GM18519 (cell line): ENCODE measurements at regions not wholly inside any gene's neighbourhood (a gene's known extent, or its start where the extent isn't known, plus 50 kb on each side); places are given as distances from the start of the nearest gene placed in this dataset.
"Not testable (repeated sequence)": the region's sequence is repeated elsewhere in the genome, so short reads cannot be mapped to it uniquely, and the experiment has no call there.

Source experiments
- ATAC-seq: cut with Tn5 transposase; IDR thresholded peaks from one replicate; pipeline ENCODE4 v1.9.1; 2021; ENCODE audit warnings: mild to moderate bottlenecking, moderate library complexity; ENCODE audit not compliant: unreplicated experiment, low FRiP score

DNA sequence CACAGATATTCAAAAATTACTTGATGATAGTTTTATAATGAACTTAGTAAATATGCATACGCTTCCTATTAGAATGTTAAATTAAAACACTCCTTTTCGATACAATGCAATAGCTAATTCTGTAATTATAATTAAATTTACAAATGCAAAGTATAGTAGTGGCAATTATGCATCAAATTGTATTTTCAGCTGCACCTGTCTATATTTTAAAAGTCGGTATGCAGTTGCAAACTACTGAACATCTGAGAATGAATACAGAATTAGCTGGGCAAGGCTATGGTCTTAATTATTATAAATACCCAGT lies 110.4 kb upstream of the ARHGAP42 start:
- ATAC-seq: no peak

DNA sequence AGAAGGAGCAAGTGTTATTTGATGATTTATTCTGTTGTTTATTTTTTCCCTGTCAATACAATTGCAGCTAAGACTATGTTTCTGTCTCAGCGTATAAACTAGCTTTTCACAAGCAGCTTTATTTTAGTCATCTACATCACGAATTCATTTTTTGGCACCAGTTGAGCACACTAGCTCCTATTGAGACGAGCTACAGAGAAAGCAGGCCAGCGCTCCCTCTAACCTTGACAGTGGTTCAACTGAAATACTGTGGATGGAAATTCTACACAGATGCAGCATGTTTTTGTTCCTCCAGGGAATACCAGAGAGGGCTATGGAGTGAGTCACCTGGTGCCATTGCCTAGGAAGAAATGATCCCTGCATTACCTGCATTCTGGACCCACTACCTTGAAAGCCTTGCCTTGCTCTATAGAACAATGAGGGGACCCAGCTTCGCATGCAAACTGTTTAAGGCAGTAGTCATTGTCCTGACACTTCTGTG lies 108.2 kb upstream of the ARHGAP42 start:
- no peak for ATAC-seq

DNA sequence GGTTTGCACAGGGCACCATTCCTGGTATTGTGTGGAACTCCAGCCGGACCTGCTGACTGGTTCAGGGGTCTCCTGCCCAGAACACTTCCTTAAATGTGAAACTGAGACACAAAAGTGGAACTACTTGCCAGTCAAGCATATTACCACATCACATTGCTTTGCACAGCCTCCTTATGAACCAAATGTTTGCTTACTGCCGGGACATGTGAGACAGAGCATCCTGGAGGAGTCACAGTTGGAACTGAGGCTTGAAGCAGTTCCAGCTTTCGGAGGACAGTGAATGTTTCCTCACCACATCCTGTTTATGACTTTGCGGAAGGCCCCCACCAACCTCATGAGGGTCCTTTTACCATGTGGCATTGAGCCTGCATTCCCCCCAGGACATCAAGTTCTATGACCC lies 105.8 kb upstream of the ARHGAP42 start:
- ATAC-seq: no peak

DNA sequence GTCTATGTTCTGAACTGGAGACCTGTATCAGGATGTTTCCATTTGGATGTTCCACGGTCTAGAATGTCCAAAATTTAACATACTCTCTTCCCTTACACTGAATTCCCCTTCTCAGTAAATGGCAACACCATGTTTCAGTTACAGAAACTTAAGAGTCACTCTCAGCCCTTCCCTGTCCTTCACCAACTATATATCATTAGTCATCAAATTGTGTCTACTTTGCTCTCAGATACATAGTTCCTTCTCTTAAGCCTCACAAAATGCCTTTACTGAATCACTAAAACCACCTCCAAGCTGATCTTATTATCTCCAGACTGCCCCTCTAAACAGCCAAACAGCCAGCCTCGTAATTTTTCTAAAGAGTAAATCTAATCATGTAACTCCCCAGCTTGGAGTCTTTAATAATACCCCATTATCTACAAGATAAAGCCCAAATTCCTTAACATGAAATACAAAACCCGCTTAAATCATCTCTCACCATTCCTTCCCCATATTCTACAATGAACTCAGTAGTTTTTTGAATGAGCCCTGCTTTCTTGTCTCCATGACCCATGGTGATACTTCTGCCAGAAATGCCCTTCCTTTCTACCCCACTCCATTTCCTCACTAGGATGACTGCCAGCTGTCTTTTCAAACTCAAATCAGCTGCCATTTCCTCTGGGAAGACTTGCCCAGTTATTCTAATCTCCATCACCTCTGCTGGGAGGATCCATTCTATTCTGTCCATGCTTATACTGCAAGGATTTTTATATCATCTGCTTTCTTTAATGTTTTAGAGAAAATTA lies 102.7 kb upstream of the ARHGAP42 start:
- no peak for ATAC-seq

DNA sequence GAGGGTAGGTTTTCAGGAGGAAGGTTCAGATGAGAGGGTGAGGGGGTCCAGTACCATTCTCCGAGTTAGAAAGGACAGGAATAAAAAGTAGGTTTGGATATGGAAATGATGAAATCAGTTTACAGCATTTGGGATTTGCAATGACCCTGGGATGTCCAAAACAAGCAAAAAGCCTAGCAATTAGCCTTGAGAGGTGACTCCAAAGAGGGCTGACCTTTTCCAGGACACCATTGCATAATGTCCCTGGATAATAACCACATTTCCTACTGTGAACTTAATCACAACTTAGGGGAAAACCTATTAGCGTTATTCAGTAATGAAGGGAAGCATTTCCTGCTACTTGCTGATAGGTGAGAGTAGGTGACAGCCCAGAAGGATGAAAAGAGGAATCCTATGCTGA lies 101.4 kb upstream of the ARHGAP42 start:
- no peak for ATAC-seq

DNA sequence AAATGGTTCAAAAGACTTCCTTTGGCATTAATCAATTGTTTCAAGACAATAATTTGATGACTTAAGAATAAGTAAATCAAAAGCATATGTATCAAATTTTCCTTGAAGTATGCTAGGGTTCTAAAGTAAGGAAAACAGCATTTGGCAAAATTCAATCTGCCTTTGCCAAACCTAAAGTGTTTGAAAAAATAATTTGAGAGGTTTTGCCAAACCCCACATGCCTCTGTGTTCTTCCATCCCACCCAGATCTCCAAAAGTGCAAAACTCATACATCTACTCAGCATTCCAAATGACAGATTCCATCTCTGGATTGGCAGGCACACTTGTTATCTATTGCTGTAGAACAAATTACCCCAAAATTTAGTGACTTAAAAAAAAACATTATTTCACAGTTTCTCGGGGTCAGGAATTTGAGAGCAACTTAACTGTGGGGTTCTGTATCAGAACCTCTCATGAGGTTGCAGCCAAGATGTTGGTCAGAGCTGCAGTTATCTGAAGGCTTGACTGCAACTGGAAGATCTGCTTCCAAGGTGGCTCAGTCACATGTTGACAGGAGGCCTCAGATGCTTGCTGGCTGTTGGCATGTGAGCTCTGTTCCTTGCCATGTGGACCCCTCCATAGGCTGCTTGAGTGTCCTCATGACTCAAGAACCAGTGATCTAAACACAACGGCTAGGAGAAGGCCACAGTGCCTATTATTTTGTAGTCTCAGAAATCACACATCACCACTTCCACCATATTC lies 100.6 kb upstream of the ARHGAP42 start:
- ATAC-seq: no peak

DNA sequence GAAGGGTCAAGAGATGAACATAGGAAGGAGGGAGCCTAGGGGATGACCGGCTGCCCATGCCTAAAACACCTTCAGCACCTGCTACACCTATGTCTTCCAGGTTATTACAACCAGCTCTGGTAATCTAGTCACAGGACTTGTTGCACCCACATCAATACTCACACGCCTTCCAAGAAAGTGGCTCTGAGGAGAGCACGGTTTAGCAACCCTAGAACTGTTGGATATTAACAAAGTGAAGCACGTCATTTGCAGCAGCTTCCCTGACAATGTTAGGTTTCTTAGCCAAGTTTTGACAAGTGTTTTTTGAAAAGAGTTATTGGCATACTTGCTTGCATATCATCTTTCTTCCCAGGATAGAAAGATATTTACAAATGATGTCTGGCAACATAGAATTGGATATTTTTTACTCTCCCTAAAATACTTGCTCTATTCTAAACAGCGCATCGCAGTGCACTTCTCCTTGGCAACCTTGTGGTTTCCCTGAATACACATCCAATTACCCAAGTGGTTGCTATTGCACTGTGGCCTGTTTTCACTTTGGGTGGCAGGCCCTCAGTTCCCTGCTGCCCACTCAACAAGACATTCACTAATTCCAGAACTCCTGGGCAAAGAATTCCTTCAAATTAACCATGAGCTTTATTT lies 94.3 kb upstream of the ARHGAP42 start:
- ATAC-seq: no peak

DNA sequence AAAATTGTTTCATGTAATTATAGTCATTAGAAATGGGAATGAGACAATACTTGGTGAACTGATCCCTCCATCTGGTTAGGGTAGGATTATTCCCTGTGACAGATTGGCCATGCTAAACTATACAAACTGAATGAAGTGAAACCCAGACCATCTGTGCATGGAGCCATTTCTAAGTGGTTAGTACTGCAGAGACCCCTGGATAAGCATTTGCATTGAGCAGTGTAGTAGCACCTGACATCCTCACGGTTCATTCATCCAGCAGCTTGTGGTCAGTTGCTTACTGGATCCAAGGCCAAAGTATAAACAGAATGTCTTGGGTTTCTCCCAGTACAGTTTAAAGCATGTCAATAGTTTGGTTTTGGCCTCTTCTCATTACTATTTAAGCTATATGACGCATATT lies 93.8 kb upstream of the ARHGAP42 start:
- ATAC-seq: no peak

DNA sequence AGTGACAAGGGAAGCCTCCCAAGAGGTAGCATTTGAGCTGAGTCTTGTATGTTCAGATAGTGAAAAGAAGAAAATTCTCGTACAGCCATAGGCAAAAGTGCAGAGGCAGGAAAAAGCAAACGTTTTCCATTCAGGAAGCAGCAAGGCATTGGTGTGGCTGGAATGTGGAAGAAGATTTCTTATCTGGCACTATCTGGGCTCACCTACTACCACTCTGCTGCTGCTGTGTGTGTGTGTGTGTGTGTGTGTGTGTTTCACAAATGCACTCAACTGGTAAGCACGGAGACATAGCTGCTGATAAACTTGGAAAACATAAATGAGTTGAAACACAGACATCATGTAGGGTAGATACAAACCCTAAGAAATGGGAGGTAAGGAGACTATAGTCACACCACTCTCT lies 92.8 kb upstream of the ARHGAP42 start:
- no peak for ATAC-seq

DNA sequence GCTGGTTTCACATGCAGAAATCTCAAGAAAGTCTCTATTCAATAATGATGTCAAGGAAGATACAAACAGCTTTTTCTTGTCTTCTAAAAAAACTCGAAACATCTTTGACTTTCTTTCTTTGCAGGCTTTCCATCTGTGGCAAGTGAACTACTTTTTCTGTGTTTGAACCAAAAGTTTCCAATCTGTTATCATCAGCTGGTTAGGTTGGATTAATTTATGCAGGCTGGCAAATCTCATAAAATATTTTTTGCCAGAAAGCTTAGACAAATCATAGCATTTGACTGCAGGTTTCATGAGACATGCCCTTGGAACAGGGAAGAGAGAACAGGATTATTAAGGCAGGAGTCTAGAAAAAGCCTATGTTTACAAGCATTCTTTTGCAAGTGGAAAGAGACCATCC lies 86.1 kb upstream of the ARHGAP42 start:
- ATAC-seq: no peak

DNA sequence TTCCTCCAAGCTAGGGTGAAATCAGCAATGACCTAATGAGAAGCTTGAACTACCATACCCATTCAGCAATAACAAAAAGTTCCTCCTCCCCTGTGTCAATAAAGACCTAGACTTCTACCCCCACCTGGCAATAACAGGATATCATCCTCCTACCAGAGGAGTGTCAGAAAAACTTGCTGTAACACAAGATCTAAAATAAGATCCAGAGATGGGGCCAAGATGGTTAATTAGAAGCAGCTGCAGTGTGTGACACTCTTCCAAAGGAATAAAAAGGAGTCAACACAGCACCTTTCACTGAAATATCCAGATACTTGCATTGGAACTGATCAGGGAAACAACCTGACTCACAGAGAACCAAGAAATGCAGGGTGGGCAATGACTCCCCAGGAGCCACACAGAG lies 84.4 kb upstream of the ARHGAP42 start:
- no peak for ATAC-seq

DNA sequence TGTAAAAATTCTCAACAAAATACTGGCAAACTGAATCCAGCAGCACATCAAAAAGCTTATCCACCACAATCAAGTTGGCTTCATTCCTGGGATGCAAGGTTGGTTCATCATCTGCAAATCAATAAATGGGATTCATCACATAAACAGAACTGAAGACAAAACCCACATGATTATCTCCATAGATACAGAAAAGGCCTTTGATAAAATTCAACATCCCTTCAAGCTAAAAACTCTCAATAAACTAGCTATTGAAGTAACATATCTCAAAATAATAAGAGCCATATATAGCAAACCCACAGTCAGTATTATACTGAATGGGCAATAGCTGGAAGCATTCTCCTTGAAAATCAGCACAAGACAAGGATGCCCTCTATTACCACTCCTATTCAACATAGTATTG lies 79.3 kb upstream of the ARHGAP42 start:
- not testable (repeated sequence) for ATAC-seq

DNA sequence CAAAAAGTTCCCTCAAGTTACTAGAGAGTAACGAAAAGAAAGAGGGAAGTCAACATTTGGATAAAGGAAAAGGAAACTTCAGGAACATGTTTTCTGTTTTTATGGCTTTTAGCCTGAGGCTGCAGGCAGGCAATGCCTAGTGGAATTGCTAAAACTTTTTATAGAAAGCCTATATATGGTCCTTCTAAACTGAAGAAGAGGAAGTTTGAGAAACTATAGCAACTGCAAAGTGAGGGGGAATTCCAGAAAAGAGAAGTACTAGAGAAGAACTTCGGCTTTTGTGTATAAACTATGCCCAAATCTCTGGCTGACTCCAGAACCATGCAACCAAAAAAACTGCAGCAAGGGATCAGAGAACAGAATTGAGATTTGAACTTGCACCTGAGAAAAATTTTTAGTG lies 74.3 kb upstream of the ARHGAP42 start:
- ATAC-seq: peak; percentile 96

DNA sequence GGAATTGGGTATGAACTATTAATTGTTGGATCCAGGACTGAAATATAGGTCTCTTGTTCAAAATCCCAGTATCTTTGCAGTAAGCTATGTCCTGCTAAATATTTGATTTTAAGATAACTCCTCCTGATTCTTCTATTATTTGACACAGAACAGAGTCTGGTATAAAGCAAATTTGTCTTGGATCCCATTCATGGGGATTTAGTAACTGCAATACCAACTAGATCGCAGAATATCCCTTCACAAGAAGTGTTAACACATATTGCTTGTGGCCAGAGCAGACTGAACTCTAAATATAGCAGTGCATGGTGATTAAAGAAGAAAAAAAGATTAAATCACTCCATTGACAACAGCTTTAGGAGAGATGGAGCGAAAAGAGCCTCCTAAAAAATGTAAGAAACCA lies 68.2 kb upstream of the ARHGAP42 start:
- ATAC-seq: no peak

DNA sequence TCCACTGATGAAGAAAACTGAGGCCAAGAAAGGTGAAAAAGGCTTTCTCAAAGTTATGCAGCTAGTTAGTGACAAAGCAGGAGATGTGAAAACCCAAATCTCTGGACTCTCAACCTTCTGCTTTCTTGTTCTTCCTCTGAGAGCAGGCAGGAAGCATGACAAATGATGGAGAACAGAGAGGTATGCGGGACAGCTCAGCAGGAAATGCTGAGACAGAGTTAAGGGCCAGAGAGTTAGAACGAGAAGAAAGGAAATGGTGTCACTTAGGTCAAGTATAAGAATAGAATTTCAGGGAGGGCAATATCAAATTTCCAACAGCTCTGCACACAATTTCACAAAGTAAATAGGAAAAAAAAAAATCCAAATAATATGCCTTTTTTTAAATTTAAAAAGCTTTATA lies 67.6 kb upstream of the ARHGAP42 start:
- ATAC-seq: no peak

DNA sequence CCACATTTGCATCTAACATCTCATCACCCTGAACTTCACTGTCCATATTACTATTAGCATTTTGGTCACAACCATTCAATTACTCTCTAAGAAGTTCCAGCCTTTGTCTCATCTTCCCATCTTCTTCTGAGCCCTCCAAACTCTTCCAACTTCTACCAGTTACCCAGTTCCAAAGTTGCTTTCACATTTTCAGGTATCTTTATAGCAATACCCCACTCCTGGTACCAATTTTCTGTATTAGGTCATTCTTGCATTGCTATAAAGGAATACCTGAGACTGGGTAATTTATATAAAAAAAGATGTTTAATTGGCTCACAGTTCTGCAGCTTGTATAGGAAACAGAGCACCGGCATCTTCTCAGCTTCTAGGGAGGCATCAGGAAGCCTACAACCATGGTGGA lies 64.7 kb upstream of the ARHGAP42 start:
- ATAC-seq: no peak

DNA sequence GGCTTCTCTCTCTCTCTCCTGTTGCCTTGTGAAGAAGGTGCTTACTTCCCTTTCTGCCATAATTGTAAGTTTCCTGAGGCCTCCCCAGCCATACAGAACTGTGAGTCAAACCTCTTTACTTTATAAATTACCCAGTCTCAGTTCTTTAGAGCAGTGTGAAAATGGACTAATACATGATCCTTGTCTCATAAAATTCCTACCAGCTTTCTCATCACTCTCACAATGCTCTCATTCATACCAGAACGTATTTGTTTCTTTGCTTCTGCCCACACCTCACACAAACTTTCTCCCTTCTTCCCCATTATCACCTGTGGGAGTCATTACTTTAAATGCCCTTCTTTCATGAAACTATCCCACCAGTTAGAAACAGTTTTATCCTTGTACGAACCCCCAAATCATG lies 62.7 kb upstream of the ARHGAP42 start:
- ATAC-seq: no peak

DNA sequence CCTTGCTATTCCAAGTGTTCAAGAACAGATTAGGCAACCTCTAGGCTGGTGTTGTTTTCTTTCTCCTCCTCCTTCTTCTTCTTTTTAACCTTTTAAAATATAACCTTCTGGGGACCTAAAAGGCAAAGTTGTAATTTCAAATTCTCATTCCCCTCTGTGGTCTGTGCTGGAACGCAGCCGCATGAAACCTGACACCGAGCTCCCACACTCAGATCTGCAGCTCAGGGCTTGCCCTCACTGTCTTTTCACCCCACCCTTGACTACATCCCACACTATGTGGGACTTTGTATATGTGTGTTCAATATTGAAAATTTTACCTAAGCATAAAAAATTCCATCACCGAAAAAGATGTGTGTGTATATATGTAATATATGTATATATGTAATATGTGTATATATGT lies 62.0 kb upstream of the ARHGAP42 start:
- no peak for ATAC-seq

DNA sequence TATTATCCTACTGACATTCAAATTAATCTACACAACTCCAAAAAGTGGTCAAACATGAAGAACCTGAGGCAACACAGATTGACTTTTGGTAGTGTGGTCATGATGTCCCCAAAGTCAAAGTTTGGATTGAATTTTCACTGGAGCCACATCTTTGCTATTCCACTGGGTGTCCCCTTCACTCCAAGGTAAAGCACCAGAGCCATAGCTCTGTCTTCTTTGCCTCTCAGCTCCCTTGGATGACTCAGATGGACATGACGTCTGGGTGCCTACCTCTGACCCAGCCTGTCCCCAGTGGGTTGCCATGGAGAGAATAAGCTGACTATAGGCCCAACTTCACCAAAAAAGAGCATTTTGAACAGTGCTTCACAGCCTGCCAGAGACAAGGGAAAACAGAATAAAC lies 57.4 kb upstream of the ARHGAP42 start:
- no peak for ATAC-seq

DNA sequence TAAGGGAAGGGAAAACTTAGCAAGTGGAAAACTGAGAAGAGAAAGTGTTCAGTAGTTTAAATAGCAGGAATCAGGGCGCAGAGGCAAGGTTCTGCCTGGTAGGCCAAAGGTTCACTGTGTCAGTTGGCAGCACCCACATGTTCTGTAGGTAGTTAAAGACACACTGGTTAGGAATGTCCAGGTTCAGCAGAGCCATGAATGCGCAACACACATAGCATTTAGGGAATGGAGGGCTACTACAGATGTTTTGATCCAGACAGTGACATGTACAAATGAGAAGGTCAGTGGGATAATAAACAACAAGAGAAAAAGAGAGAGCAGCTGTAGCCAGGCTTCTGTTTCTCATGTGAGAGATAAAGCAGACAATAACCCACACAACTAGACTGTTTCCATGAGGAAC lies 56.2 kb upstream of the ARHGAP42 start:
- ATAC-seq: no peak

DNA sequence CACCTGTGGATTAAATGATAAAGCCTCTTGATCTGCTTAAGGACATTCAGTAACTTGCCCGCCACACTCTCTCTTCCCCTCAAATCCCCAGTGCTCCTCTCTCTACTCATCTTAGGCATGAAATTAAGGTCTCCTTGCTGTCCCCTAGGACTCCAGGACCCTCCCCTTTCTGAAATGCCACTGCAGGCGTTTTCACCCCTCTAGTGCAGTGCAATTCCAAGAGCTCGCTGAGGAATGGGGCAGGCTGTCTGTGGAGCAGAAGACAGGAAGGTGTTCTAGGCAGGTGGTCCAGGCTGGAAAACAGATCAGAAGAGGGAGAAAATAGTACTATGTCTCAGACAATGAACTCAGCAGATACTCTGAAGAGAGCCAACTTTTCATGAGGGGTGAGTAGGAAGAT lies 55.8 kb upstream of the ARHGAP42 start:
- ATAC-seq: no peak

DNA sequence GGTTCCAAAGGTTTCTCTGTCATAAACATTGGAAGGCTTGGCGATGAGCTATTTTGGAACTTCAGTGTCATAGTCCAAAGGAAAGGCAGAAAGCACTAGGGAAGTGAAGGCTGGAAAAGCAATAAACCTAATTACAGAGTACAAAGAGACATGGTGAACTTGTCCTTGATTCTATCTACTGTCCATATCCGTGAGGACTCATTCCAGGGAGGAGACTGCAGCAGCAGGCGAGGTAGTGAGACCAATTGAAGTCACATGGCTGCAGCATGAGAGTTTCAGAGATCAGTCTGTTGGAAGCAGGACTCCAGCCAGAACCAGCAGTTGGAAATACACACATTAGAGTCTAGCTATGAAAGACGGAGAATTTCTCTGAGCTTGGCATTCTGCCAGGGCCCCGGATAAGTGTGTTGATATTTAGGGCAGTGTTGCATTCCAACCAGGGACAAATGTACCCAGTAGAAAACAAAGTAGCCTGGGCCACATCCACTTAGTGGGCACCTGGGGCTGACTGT lies 54.1 kb upstream of the ARHGAP42 start:
- ATAC-seq: no peak
